GM12878 (cell line): ENCODE measurements at regions not wholly inside any gene's neighbourhood (a gene's known extent, or its start where the extent isn't known, plus 50 kb on each side); places are given as distances from the start of the nearest gene placed in this dataset.

Source experiments
- CBX3 ChIP-seq: fragments of 200-600 bp; sonication (generic); IDR thresholded peaks from 2 replicates; pipeline ENCODE4 v1.6.1; 2016; ENCODE audit warnings: low read depth, borderline replicate concordance
- CREB1 ChIP-seq: IDR thresholded peaks from 2 replicates; pipeline ENCODE4 v1.6.1; 2012; ENCODE audit warnings: low read depth, mild to moderate bottlenecking, inconsistent platforms
- E4F1 ChIP-seq: fragments of 450-650 bp; IDR thresholded peaks from 2 replicates; pipeline ENCODE4 v1.6.1; 2018; ENCODE audit warnings: borderline replicate concordance, mild to moderate bottlenecking; ENCODE audit not compliant: partially characterized antibody
- EZH2 ChIP-seq: IDR thresholded peaks from 2 replicates; pipeline ENCODE4 v1.6.1; 2012; ENCODE audit warnings: low read depth, mild to moderate bottlenecking, control low read depth, inconsistent platforms, low read length, borderline replicate concordance; ENCODE audit not compliant: control insufficient read depth
- MEF2A ChIP-seq: IDR thresholded peaks from 2 replicates; pipeline ENCODE4 v1.6.1; 2011; ENCODE audit warnings: low read depth, mild to moderate bottlenecking, low read length, moderate library complexity; ENCODE audit not compliant: insufficient read depth
- MYC ChIP-seq: IDR thresholded peaks from 2 replicates; pipeline ENCODE4 v1.6.1; 2011; ENCODE audit warnings: mild to moderate bottlenecking, low read length, moderate library complexity, inconsistent platforms; ENCODE audit not compliant: insufficient read depth, insufficient replicate concordance, insufficient read length, severe bottlenecking
- NFXL1 ChIP-seq: fragments of 450-650 bp; IDR thresholded peaks from 2 replicates; pipeline ENCODE4 v1.6.1; 2017; ENCODE audit warnings: antibody characterized with exemption, mild to moderate bottlenecking, borderline replicate concordance
- NR2C1 ChIP-seq: fragments of 450-650 bp; IDR thresholded peaks from 2 replicates; pipeline ENCODE4 v1.6.1; 2017; ENCODE audit warnings: antibody characterized with exemption, mild to moderate bottlenecking, moderate library complexity
- NRF1 ChIP-seq: conservative IDR thresholded peaks from 2 replicates; pipeline ENCODE4 v1.6.1; 2011; ENCODE audit warnings: mild to moderate bottlenecking, low read depth, low read length, improper control_type of control experiment
- RB1 ChIP-seq: fragments of 450-650 bp; formaldehyde crosslinking; IDR thresholded peaks from 2 replicates; pipeline ENCODE4 v1.6.1; 2017; ENCODE audit warnings: mild to moderate bottlenecking, borderline replicate concordance
- SREBF1 ChIP-seq: IDR thresholded peaks from 2 replicates; pipeline ENCODE4 v1.6.1; 2012; ENCODE audit warnings: mild to moderate bottlenecking, low read length
- ZBTB33 ChIP-seq: fragments of 450-650 bp; IDR thresholded peaks from 2 replicates; pipeline ENCODE4 v1.6.1; 2017; ENCODE audit warnings: mild to moderate bottlenecking
- ZBTB40 ChIP-seq: fragments of 450-650 bp; IDR thresholded peaks from 2 replicates; pipeline ENCODE4 v1.6.1; 2016; ENCODE audit warnings: mild to moderate bottlenecking, moderate library complexity, borderline replicate concordance
- ZNF207 ChIP-seq: fragments of 450-650 bp; IDR thresholded peaks from 2 replicates; pipeline ENCODE4 v1.6.1; 2014; ENCODE audit warnings: antibody characterized with exemption, mild to moderate bottlenecking, borderline replicate concordance
- TF ChIP-seq, protein P1 (sequence below): IDR thresholded peaks from 2 replicates; pipeline ENCODE4 v1.6.1; 2012; ENCODE audit warnings: low read depth, low read length, improper control_type of control experiment
- TF ChIP-seq, protein P2 (sequence below): IDR thresholded peaks from 2 replicates; pipeline ENCODE4 v1.6.1; 2012; ENCODE audit warnings: low read length, inconsistent platforms

DNA sequence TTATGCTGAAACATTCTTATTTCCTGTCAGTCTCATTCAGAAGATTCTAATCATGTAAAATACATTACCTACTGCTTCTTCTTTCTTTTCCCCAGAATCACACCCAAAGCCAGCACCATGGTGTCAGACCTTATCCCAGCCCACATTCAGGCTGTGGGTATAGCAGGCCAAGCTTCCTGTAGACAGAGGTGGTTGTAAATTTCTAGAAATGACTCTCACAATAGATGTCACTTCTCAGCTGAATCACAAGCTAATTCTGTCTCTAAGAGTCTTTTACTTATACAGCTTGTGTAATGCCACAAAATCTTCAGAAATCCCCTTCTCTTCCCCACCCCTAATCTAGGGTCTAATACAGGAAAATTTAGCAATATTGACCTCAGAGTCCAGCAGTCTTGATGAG is 239.6 kb downstream of the PARM1 start (continued):
- TF ChIP-seq, protein P1, sequence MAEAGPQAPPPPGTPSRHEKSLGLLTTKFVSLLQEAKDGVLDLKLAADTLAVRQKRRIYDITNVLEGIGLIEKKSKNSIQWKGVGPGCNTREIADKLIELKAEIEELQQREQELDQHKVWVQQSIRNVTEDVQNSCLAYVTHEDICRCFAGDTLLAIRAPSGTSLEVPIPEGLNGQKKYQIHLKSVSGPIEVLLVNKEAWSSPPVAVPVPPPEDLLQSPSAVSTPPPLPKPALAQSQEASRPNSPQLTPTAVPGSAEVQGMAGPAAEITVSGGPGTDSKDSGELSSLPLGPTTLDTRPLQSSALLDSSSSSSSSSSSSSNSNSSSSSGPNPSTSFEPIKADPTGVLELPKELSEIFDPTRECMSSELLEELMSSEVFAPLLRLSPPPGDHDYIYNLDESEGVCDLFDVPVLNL: no peak
- TF ChIP-seq MYC (no peak), E4F1 (no peak), CBX3 (no peak), ZNF207 (no peak), MEF2A (peak; percentile 86), NRF1 (no peak), EZH2 (no peak), NR2C1 (no peak), CREB1 (peak; percentile 20; the same call in 1 of the 2 replicates), NFXL1 (no peak), ZBTB33 (no peak), SREBF1 (no peak), RB1 (no peak), ZBTB40 (no peak)
- TF ChIP-seq, protein P2, sequence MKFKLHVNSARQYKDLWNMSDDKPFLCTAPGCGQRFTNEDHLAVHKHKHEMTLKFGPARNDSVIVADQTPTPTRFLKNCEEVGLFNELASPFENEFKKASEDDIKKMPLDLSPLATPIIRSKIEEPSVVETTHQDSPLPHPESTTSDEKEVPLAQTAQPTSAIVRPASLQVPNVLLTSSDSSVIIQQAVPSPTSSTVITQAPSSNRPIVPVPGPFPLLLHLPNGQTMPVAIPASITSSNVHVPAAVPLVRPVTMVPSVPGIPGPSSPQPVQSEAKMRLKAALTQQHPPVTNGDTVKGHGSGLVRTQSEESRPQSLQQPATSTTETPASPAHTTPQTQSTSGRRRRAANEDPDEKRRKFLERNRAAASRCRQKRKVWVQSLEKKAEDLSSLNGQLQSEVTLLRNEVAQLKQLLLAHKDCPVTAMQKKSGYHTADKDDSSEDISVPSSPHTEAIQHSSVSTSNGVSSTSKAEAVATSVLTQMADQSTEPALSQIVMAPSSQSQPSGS: peak; percentile 87
